GM12865 (cell line): ENCODE measurements at regions not wholly inside any gene's neighbourhood (a gene's known extent, or its start where the extent isn't known, plus 50 kb on each side); places are given as distances from the start of the nearest gene placed in this dataset.
"Not testable (repeated sequence)": the region's sequence is repeated elsewhere in the genome, so short reads cannot be mapped to it uniquely, and the experiment has no call there.

Experiments used
- DNase-seq: peaks from one replicate; pipeline ENCODE4 v3.0.0; 2010; ENCODE audit warnings: low read depth
- H3K4me3 ChIP-seq: 2 replicates; pipeline ENCODE4 v1.5.1; 2011; ENCODE audit warnings: mild to moderate bottlenecking, low read depth, low read length, control low read depth
- TF ChIP-seq, protein P1 (sequence below): IDR thresholded peaks from 2 replicates; pipeline ENCODE4 v1.5.1; 2011; ENCODE audit warnings: low read length, control low read depth, low read depth, inconsistent platforms; ENCODE audit not compliant: insufficient read depth; ENCODE audit errors: missing control alignments

DNA sequence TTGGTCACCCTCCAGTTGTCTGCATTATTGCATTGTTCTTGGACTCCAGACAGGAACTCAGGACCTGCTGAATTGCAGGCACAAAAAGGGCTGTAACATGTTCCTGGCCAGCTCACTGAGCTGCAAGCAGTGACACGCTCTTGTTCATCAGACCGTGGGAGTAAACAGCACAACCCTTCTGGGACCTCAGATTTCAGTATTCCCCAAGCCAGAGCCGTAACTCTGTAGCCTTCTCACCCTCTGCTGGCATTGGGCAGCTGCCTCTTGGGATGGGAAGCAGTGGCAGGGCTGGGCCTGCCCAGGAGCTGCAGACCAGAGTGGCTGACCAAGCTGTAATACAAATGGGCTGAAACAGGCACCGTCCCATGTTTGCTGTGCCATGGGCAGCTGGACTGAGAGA lies 607.1 kb upstream of the BCHE start:
- TF ChIP-seq, protein P1, sequence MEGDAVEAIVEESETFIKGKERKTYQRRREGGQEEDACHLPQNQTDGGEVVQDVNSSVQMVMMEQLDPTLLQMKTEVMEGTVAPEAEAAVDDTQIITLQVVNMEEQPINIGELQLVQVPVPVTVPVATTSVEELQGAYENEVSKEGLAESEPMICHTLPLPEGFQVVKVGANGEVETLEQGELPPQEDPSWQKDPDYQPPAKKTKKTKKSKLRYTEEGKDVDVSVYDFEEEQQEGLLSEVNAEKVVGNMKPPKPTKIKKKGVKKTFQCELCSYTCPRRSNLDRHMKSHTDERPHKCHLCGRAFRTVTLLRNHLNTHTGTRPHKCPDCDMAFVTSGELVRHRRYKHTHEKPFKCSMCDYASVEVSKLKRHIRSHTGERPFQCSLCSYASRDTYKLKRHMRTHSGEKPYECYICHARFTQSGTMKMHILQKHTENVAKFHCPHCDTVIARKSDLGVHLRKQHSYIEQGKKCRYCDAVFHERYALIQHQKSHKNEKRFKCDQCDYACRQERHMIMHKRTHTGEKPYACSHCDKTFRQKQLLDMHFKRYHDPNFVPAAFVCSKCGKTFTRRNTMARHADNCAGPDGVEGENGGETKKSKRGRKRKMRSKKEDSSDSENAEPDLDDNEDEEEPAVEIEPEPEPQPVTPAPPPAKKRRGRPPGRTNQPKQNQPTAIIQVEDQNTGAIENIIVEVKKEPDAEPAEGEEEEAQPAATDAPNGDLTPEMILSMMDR, result no peak
- peak; percentile 2 for DNase-seq
- no peak overlapping the region for H3K4me3 ChIP-seq

DNA sequence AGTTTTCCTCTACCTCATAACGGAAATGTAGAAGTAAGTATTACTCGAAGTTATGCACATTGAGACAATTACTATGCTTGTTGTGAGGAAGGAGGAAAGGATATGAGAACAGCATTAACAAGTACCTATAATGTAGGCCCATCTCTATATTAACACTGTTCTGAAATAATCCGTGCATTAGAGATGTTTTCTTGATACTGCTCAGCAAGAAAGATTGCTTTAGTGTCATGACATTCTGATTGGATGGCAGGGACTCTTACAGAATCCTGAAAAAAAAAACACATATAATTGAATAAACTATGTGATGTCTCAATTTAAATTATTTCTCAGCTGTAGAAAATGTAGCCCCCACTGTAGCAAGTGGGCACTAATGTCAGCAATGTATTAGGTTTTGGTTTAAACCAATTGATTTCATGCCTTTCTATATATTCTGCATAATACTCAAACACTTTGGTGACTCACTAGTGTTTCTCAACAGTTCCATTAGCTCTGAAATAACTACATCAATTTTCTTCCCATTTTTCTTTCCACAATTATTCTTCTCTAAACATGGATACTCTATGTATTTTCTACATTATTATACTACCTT lies 598.3 kb upstream of the BCHE start:
- no peak overlapping the region for H3K4me3 ChIP-seq
- no peak for DNase-seq
- TF ChIP-seq, protein P1, result no peak

DNA sequence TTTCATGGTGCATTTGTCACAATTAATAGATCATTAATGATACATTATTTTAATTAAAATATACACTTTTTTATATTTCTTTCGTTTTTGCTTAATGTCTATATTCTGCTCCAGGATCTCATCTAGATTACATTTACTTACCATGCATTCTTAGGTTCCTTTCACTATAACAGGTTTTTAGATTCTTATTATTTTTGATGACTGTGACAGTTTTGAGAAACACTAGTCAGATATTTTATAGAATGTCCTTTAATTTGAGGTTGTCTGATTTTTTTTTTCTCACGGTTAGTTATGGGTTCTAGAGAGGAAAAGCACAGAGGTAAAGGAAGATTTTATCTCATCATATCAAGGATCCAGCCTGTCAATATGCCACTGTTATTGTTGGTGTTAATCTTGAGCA lies 595.8 kb upstream of the BCHE start:
- TF ChIP-seq, protein P1, result no peak
- no peak overlapping the region for H3K4me3 ChIP-seq
- no peak for DNase-seq

DNA sequence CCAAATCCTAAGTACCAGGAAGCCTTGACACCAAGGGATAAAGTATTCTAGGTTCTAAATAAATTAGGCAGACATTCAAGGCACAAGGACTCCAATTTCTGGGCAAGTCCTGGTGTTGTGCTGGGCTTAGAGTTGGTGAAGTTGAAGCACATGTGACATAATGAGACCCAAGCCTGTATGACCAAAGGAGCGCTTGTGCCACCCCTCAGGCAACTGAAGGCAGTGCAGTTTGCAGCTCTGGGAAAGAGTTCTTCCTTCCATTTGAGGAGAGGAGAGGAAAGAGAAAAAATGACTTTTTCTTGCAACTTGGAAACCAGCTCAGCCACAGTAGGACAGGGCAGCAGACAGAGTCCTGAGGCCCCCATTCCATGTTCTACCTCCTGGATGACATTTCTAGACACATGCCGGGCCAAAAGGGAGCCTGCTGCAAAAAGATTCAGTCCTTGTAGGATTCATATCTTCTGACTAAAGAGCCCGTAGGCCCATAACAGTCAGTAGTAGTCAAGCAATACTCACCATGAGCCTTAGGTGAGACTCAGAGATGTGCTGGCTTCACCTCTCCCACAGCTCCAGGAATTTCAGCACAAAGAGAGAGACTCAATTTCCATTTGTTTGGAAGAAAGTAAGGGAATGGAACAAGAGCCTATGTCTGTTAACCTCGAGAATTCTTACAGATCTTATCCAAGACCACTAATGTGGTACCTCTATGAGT lies 588.8 kb upstream of the BCHE start:
- no peak for DNase-seq
- TF ChIP-seq, protein P1, result no peak
- no peak overlapping the region for H3K4me3 ChIP-seq

DNA sequence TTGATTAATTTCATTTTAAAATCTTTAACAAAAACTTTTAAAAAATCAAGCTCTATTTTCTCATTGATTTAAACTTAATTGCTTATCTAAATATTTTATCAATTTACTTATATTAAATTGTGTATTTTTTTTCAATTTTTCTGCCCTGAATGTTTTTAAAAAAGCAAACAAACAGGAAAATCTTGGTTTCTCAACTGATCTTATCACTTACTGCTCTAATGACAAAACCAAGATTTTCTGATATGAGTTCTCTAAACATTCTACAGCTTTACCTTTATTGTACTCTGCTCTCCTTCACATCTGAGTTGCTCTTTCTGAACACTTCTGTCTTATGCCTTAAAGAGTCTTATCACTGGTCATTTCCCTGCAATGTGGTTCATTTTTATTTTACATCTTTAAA lies 587.8 kb upstream of the BCHE start:
- TF ChIP-seq, protein P1, result no peak
- no peak for DNase-seq
- no peak overlapping the region for H3K4me3 ChIP-seq

DNA sequence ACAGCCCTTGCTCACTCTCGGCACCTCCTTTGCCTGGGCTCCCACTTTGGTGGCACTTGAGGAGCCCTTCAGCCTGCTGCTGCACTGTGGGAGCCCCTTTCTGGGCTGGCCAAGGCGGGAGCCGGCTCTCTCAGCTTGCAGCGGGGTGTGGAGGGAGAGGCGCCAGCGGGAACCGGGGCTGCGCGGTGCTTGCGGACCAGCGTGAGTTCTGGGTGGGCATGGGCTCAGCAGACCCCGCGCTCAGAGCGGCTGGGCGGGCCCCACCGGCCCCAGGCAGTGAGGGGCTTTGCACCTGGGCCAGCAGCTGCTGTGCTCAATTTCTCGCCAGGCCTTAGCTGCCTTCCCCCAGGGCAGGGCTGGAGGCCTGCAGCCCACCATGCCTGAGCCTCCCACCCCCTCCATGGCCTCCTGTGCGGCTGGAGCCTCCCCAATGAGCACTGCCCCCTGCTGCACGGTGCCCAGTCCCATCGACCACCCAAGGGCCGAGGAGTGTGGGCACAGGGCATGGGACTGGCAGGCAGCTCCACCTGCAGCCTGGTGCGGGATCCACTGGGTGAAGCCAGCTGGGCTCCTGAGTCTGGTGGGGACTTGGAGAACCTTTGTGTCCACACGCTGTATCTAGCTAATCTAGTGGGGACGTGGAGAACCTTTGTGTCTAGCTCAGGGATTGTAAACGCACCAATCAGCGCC lies 586.7 kb upstream of the BCHE start:
- not testable (repeated sequence) for H3K4me3 ChIP-seq, DNase-seq

DNA sequence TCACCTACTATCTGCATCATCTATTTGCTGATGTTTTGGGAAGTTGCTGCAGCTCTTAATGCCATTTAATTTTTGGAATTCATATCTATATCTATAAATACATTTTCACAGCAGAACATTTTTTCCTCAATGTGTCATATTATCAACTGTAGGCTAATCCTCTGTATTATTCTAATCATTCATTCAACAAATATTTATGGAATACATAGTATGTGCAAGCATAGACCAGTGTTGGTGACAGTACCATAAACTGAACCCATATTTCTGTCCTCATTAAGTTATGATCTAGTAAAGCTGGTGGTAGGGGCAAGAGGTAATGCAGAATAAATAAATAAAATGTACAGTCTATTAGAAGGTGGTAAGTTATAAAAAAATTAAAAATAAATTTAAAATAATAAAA lies 585.3 kb upstream of the BCHE start:
- no peak overlapping the region for H3K4me3 ChIP-seq
- TF ChIP-seq, protein P1, result no peak
- DNase-seq, result no peak
